GM18867 (cell line): ENCODE measurements at regions not wholly inside any gene's neighbourhood (a gene's known extent, or its start where the extent isn't known, plus 50 kb on each side); places are given as distances from the start of the nearest gene placed in this dataset.

Experiments used
- ATAC-seq: cut with Tn5 transposase; IDR thresholded peaks from one replicate; pipeline ENCODE4 v1.9.1; 2021; ENCODE audit warnings: mild to moderate bottlenecking, moderate library complexity; ENCODE audit not compliant: unreplicated experiment

DNA sequence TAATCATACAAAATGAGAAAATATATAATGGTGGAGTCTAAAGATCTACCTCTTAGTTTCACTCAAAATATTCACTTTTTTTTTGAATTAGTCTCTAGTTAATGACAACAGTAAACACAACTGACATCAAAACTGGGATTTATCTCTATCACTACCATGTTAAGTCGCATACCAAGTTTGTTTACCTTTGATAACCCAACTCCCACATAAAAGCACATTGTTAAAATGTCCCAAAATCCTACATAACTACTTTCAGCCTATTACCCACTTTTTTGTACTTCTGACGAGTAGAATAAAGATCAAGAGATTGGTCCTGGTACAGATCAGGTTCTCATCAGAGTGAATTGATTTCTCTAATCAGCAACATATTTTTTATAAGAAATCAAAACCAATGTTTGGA, 518.5 kb downstream of the EPHA3 start:
- no peak for ATAC-seq

DNA sequence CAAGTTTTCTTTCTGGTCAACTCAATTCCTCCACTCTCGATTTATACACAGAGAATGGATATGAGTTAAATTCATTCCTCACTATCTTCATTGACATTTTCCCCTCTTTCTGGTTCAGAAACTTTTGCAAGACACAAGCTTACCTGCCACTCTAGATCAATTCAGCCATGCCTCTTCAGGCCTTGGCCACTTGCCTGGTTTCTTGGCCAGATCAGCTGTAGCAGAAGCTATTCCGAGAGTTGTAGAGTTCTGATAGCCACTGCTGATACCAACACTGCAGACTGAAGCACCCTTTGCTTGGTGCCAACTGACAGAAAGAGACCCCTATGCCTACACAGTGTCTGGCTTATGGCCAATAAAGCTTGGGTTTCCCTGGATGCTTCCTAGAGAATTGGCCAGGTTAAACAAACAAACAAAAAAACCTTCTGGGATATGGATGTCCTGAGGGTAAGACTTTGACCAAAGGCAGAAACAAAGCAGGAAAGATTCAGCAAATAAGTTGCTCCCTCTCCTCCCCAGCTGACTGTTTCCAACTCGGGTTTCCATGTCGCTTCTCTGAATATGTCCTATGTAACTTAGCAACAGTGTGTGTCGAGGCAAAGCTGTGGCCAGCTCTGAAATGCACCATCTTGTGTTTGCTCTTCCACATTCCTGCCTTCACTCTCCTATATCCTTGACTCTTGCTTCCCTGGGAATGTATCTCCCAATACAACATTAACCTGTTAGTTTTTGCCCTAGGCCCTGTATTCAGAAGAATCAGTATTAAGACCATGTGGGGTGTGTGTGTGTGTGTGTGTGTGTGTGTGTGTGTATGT, 521.6 kb downstream of the EPHA3 start:
- no peak for ATAC-seq

DNA sequence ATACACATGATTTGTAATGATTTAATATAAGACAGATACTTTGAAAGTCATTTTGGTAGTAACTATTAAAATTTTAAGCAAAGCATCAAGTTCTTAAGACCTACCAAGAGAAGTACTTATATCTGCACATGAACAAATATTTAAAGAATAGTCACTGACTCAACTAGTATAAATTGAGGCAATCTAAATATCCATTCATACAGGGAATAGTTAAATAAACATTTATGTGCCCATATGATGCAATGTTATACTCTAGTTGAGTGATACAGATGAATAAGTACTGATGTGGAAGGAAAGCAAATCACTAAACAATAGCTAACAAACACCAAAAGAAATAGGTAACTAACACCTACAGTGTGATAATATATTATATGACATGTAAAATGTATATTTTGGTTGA, 527.7 kb downstream of the EPHA3 start:
- ATAC-seq: no peak

DNA sequence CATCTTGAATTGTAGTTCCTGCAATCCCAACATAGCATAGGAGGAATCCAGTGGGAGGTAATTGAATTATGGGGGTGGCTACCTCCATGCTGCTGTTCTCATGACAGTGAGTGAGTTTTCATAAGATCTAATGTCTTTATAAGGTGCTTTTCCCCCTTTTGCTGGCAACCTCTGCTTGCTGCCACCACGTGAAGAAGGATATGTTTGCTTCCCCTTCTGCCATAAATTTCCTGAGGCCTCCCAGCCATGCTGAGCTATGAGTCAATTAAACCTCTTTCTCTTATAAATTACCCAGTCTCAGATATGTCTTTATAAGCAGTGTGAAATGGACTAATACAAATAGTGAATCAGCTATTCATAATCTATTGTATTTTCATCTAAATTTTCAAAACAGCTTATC, 537.3 kb downstream of the EPHA3 start:
- ATAC-seq: no peak

DNA sequence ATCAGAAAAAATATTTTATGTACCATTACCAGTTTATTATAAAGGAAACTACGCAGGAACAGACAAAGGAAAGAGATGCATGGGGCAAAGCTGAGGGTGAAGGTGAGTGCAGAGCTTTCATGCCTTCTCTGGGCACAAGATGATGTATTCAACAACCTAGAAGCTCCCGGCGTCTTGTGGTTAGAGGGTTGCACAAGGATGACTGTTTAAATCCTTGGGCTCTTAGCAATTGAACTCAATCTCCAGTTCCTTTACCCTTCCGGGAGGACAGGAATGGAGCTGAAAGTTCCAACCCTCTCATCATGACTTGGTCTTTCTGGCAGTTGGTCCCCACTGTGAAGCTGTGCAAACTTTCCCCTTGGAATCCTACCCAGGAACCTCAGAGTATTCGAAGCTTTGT, 542.0 kb downstream of the EPHA3 start:
- no peak for ATAC-seq

DNA sequence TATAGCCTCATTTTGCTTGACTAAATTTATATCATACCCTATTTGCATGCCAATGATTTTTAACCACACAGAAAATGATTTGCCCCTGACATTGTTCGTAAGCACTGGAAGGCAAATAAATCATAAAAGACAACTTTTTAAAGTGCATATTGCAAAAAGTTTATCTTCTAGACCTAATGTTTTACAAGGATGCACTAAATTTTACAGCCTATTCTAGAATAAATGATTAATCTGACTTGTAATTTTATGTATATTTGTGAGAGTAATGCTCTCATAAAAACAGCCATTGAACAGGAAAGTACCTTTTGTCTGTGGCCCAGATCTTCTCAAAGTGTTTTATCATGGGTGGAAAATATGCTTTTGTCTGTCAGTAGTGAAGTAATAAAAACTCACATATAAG, 546.6 kb downstream of the EPHA3 start:
- ATAC-seq: no peak

DNA sequence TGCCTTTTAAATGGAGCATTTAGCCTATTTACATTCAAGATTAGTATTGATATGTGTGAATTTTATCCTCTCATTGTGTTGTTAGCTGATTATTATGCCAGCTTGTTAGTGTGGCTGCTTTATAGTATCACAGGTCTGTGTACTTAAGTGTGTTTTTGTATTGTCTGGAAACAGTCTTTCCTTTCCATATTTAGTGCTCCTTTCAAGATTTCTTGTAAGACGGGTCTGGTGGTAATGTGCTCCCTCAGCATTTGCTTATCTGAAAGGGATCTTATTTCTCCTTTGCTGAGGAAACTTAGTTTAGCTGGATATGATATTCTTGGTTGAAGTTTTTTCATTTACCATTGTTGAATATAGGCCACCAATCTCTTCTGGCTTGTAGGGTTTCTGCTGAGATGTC, 549.0 kb downstream of the EPHA3 start:
- ATAC-seq: no peak

DNA sequence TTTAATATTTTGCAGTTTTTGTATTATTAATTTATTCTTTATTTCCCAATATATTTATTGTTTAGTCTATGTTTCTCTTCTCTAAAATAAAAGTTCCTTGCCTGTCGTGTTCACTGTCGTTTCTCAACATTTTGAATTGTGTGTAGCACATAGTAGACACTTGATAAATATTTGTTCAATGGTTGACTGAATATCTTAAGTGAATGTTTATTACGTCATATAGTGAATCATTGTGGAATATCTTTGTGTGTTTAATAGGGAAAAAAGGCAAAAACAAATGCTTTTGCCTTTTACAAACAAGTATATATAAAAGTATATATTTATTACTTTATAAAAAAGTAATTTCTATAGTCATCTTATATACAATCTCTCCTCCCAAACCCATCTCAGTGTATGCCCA, 572.3 kb downstream of the EPHA3 start:
- no peak for ATAC-seq

DNA sequence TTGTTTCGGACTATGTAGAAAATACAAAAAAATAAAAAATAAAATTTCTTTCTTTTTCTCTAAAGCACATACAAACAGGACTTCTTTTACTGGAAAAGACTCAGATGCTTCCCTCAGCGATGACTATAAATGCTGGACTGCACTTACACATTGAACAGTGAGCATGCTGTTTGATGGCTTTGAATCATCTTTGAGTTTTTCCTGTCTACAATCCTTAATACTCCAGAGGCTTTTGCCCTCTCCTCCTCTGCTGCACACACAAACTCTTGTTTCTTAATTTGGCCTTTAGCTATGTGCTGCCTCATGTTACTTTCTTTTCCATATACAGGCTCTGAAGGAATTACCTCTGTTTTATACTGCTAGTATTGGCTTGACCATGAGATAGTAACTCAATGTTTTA, 575.1 kb downstream of the EPHA3 start:
- ATAC-seq: no peak

DNA sequence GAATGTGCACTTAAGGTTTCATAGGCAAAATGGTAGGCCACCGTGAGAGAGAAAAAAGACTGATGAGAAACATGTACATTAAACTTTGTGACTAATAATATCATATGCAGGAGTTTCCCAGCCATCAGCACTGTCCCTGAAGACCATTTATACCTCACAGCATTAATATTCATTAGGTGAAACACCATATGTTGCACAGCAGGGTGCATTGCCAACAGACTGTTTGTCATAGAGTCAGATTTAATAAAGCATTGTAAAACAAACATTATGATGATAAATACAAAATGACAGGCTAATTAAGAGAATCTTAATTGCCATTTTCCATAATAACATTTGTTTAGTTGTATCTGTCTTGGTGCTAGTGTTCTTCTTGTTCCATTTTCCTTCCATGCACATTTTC, 578.3 kb downstream of the EPHA3 start:
- no peak for ATAC-seq

DNA sequence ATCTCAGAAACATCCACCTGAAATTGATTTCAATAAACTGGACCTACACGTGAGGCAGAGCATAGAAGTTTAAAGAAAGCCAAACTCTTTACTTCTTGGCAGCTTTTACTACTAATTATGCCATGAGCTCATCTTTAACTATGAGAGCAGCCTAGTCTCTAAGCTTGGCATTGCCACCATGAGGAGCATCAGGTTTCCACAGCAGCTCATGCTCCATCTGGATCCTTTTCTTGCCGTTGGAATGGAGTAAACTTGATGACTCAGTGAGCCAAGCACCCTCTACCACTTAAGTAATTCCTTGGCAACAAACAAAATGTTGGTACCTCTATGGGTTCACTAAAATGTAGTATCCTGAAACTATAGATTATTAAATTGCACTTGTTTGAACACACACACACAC, 583.2 kb downstream of the EPHA3 start:
- ATAC-seq: no peak

DNA sequence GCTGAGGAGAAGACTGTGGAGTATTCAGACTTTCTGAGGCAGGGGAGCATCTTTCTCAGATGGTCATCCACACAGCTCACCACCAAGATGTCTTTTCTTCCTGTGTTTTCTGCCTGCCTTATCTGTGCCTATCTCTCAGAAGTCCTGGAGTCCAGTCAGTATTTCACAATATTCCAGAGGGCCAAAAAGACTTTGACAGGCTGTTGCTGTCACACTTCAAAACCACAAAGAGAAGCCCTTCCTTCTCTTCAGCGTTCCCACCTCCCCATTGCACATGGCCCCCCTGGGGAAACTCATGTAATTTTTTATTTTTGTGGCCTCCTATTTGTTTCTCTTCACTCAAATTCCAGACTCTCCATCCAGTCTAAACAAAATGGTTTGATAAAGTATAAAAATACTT, 585.2 kb downstream of the EPHA3 start:
- ATAC-seq: no peak

DNA sequence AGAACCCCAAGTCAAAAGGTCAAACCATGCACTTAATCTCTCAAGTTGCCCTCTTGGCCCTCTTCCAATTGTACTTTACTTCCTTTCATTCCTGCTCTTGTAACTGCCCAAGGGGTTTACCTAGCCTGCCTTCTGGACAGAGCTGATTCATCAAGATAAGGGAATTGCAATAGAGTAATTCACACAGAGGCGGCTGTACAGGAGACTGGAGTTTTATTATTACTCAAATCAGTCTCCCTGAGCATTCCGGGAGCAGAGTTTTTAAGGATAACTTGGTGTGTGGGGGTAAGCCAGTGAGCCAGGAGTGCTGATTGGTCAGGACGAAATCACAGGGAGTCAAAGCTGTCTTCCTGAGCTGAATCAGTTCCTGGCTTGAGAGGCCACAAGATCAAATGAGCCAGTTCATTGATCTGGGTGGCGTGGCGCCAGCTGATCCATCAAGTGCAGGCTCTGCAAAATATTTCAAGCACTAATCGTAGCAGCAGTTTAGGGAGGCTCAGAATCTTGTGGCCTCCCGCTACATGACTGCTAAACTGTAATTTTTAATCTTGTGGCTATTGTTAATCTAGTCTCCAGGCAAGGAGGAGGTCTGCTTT, 590.0 kb downstream of the EPHA3 start:
- ATAC-seq: no peak

DNA sequence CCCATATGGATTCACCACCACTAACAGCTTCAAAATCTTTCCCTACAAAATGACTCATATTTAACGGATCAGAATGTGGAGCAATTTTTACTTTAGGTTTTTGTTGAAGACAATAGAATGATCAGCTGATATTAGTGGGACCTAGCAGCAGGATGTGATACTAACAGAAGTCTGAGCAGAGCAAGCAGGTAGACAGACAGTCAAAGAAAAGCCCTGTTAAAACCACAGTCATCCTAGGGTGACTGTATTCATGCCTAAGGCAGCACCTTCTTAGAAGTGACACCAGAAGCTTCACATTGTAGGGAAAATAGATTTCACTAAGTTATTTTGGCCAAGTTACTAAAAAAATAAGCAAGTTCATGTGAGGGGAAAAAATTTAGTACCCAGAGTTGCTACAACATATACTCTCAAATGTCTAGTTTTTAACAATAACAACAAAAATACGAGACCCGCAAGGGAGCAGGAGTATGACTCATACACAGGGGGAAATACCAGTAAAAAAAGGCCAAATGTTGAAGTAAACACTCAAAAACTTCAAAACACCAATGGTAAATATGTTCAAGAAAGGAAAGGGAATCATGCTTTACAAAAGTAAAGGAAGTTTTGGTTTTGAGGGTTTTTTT, 590.9 kb downstream of the EPHA3 start:
- no peak for ATAC-seq

DNA sequence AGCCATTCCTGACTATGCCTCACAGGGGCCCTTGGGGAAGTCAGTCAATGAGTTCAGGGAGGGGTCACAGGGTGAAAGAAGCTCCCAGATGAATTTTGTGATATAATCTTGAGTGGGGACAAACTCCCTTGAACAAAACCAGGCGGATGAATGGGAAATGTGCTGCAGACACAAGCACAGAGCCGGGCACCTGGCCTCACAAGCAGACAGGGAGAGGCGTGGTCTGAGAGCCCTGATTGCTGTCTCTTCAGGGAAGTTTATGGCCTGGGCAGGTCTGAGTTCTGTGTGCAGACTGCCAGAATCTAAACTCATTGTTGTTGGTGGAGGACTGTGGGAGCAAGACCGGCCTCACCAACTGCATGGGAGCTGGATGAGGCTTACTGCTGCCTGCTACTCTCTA, 591.8 kb downstream of the EPHA3 start:
- no peak for ATAC-seq

DNA sequence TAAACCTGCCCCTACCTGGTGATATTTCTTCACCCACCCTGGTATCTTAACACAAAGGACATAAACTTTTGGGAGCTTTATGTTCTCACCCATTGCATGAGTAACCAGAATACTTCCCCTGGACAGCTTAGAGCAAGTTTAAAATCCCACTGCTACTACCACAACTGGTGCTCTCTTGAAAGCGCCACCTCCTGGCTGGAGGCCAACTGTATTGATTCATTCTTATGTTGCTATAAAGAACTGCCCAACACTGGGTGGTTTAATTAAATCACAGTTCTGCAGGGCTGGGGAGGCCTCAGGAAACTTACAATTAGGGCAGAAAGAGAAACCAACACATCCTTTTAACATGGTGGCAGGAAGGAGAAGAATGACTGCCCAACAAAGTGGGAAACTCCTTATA, 592.4 kb downstream of the EPHA3 start:
- no peak for ATAC-seq

DNA sequence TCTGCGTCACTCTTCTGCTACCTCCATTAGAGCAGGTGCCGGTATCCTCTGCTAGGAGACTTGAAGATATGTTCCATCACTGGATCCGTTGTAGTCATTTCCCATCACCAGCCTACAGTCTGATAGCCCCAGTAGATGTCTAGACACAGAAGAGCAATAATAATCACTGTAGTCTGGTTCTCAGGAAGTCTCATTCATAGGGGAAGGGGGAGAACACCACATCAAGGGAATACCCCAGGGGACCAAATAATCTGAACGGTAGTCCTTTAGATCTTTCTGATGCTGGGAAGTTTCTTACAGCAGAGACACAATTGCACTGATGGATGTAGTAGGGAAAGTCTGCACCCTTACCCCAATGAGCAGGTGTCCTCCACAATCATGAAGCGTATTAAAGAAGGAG, 595.0 kb downstream of the EPHA3 start:
- ATAC-seq: no peak

DNA sequence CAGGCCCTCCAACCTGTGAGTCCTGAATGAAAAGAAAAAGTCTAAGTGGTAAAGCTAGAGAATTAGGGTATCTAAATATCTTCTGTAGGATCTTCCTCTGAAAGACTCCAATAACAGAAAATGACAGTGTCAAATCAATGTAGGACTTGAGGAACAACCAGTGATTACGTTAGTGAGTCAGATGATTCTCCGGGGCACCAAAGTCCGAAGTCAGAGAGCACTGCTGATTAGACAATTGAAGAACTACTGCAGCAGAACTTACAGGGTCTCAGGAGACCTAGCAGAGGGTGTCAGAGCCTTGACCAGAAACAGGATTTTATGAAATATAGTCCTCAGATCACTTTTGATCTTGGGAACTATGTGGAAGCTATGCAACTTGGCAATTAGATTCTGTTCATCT, 605.8 kb downstream of the EPHA3 start:
- no peak for ATAC-seq

DNA sequence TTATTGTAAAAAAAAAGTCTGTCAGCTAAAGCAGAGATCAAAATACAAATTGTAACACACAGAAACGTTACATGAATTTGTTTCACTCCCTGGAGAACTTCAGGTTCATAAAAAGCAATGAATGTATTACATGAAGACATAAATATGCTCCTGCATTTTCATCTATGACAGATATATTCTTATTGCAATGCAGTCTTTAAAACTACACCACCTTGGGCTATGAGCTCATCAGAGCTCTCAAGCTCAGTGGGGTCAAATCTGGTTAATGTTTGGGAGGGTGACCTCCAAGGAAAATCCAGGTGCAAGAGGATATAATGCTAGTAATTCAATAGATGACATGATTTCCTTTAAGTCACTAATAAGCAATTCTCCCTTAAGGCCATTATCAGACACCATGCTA, 606.8 kb downstream of the EPHA3 start:
- ATAC-seq: no peak

DNA sequence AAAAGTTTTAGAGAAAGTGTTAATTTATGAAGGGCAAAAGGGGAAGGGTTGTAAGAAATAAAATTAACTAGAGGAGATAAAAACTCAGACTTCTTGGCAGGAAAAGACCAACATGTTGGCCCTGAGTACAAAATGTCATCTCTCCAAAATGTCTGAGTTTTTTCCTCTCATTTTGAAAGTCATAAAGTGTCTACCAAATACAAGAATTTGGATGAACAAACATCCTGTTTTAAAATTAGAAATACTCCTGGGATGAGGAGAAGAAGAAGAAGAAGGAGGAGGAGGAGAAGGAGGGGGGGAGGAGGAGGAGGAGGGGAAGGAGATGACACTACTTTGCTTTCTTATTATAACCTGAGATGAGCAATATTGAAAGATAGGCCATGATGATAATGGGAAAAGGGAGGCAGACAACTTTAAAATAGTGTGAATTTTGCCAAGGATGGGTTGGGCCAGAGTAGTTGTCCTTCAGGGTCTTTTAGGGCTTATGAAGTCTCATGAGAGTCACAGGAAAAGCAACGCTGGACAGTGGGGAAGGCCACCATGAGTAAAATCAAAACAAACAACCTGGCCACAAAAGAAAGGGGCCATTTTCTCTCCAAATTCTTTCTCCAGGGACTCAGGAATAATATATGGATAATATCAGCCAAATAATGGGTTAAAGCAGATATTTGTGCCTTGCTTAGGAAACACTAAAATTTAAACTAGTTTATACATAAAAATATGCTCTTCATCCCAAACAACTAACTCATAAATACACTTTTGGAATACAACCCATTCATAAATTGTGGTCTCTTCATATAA, 632.9 kb downstream of the EPHA3 start:
- no peak for ATAC-seq

DNA sequence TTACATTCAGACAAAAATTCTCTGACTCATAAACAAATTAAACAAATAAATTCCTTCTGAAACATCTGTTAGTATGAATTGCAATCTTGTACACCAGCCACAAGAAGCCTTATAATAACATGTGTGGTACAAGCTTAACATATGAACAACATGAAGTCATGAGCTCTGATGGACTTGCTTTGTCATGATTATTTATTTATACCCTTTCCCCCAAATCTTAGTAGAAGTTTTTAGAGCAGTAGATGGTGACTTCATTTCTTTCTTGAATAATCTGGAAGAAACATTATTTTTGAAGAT, 633.4 kb downstream of the EPHA3 start:
- ATAC-seq: no peak

DNA sequence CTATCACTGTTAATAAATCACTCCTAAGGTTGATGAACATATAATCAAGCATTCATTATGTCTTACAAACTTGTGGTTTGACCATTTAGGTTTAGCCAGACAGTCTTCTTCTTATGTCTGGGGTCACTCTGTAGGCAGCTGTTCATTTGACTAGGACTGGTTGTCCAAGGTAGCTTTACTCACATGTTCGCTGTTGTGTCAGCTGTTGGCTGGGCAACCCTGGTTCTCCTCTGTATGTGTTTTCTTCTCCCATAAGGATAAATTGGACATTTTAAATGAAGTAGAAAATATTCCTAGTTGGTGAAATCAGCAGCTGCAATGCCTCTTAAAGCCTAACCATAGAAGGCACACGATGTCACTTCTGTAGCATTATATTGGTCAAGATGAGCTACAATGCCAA, 635.1 kb downstream of the EPHA3 start:
- no peak for ATAC-seq
